K562 (cell line): ENCODE measurements at regions not wholly inside any gene's neighbourhood (a gene's known extent, or its start where the extent isn't known, plus 50 kb on each side); places are given as distances from the start of the nearest gene placed in this dataset.

ENCODE experiments used
- CLOCK ChIP-seq: fragments of 250-450 bp; sonication (Bioruptor Pico); IDR thresholded peaks from 2 replicates; pipeline ENCODE4 v1.4.0; 2020; ENCODE audit warnings: mild to moderate bottlenecking, moderate library complexity, borderline replicate concordance
- DDX20 ChIP-seq: fragments of 450-650 bp; IDR thresholded peaks from 2 replicates; pipeline ENCODE4 v1.6.1; 2016; ENCODE audit warnings: missing genetic modification characterization, low read depth, mild to moderate bottlenecking, missing compliant biosample characterization, moderate library complexity
- ETS1 ChIP-seq: conservative IDR thresholded peaks from 2 replicates; pipeline ENCODE4 v1.6.1; 2011; ENCODE audit warnings: low read depth, mild to moderate bottlenecking, low read length; ENCODE audit not compliant: control insufficient read depth
- FOSL1 ChIP-seq: fragments of 200-800 bp; sonication (Bioruptor generic); conservative IDR thresholded peaks from 2 replicates; pipeline ENCODE4 v1.6.1; 2016; ENCODE audit warnings: missing genetic modification characterization, missing compliant biosample characterization
- GTF2B ChIP-seq: IDR thresholded peaks from 2 replicates; pipeline ENCODE4 v1.6.1; 2011; ENCODE audit not compliant: insufficient read length; ENCODE audit errors: extremely low read depth
- HNRNPUL1 ChIP-seq: fragments of 200-400 bp; formaldehyde crosslinking; IDR thresholded peaks from 2 replicates; pipeline ENCODE4 v1.6.1; 2017; ENCODE audit warnings: low read length
- MAFF ChIP-seq: IDR thresholded peaks from 2 replicates; pipeline ENCODE4 v1.6.1; 2012; ENCODE audit warnings: low read length, improper control_type of control experiment
- MAFK ChIP-seq: IDR thresholded peaks from 2 replicates; pipeline ENCODE4 v1.6.1; 2011; ENCODE audit warnings: low read length, improper control_type of control experiment
- MEF2A ChIP-seq: IDR thresholded peaks from 2 replicates; pipeline ENCODE4 v1.6.1; 2011; ENCODE audit warnings: low read depth, mild to moderate bottlenecking, low read length, moderate library complexity; ENCODE audit not compliant: control insufficient read depth
- POLR3A ChIP-seq: IDR thresholded peaks from 2 replicates; pipeline ENCODE4 v1.6.1; 2011; ENCODE audit warnings: borderline replicate concordance, mild to moderate bottlenecking, moderate library complexity; ENCODE audit not compliant: insufficient read length, insufficient read depth; ENCODE audit errors: extremely low read depth
- RAD51 ChIP-seq: fragments of 450-650 bp; IDR thresholded peaks from 2 replicates; pipeline ENCODE4 v1.7.1; 2016; ENCODE audit warnings: low read depth, mild to moderate bottlenecking, borderline replicate concordance
- RCOR1 ChIP-seq, 2 experiments: IDR thresholded peaks; 2 replicates each; pipeline ENCODE4 v1.6.1; 2012; ENCODE audit warnings: low read depth in 2 of 2, low read length in 2 of 2, borderline replicate concordance in 1 of 2, improper control_type of control experiment in 1 of 2
- RFX5 ChIP-seq: IDR thresholded peaks from 2 replicates; pipeline ENCODE4 v1.6.1; 2011; ENCODE audit warnings: low read depth, mild to moderate bottlenecking, improper control_type of control experiment, low read length
- TAL1 ChIP-seq: fragments of 450-650 bp; IDR thresholded peaks from 2 replicates; pipeline ENCODE4 v1.6.1; 2016; ENCODE audit warnings: mild to moderate bottlenecking
- ZNF134 ChIP-seq: fragments of 250-450 bp; sonication (Bioruptor Pico); conservative IDR thresholded peaks from 2 replicates; pipeline ENCODE4 v1.4.0; 2020
- ZNF592 ChIP-seq: fragments of 450-650 bp; IDR thresholded peaks from 2 replicates; pipeline ENCODE4 v1.6.1; 2017; ENCODE audit warnings: antibody characterized with exemption, mild to moderate bottlenecking

- TF ChIP-seq CLOCK (CRISPR knock-in tag), result no peak
- peak; percentile 99 for TF ChIP-seq ZNF592
- TF ChIP-seq HNRNPUL1, result no peak
- peak; percentile 81 for TF ChIP-seq FOSL1 (tag)
- peak; percentile 48 to 57; a peak in 2 of 4 replicates for TF ChIP-seq RCOR1 (IDR thresholded peaks at IDR 0.05; ENCODE audit: borderline replicate concordance in 1 of 2, low read depth in 2 of 2, low read length in 2 of 2)
- peak; percentile 65; the same call in 1 of the 2 replicates for TF ChIP-seq ZNF134 (CRISPR knock-in tag)
- TF ChIP-seq ETS1, result 0 out of 2 replicates have a peak, but pooled peaks have one; percentile 34
- TF ChIP-seq POLR3A, result no peak
- TF ChIP-seq RFX5, result no peak
- TF ChIP-seq GTF2B, result peak; percentile 40
- TF ChIP-seq MAFF, result peak; percentile 66
- TF ChIP-seq TAL1, result peak; percentile 97
- TF ChIP-seq MAFK, result peak; percentile 53; the same call in 1 of the 2 replicates
- TF ChIP-seq RAD51, result no peak
- 0 out of 2 replicates have a peak, but pooled peaks have one; percentile 19 for TF ChIP-seq MEF2A
- peak; percentile 91 for TF ChIP-seq DDX20 (tag)
Measured at GRCh38 chr17:12438813-12439586, 226.7 kb upstream of the MYOCD start (continued).
